WTC11 (cell line): ENCODE measurements at regions not wholly inside any gene's neighbourhood (a gene's known extent, or its start where the extent isn't known, plus 50 kb on each side); places are given as distances from the start of the nearest gene placed in this dataset.

Source experiments
- ATAC-seq: fragments of 200-7000 bp; cut with Tn5 transposase; 2 replicates; pipeline ENCODE4 v1.10.0; 2021; ENCODE audit warnings: mild to moderate bottlenecking, moderate library complexity
- CTCF ChIA-PET: fragments of 300-600 bp; sonication (Branson Sonifier 250); formaldehyde crosslinking; loops from one replicate; lab custom pipeline; 2021; ENCODE audit warnings: antibody characterized with exemption; lab: Charles Lee
- POLR2A ChIA-PET: fragments of 350-600 bp; sonication (Branson Sonifier 250); formaldehyde crosslinking; loops from one replicate; lab custom pipeline; 2021; ENCODE audit warnings: antibody characterized with exemption; lab: Charles Lee
- DNase-seq: peaks from one replicate; pipeline ENCODE4 v3.0.0; 2021; ENCODE audit warnings: low spot score
- H3K27ac Mint-ChIP-seq: 2 replicates; pipeline ENCODE4 v1.8.0; 2021; ENCODE audit warnings: mixed read lengths
- H3K27me3 Mint-ChIP-seq: 2 replicates; pipeline ENCODE4 v1.8.0; 2021; ENCODE audit warnings: low read depth, mild to moderate bottlenecking, moderate library complexity, mixed read lengths
- H3K36me3 Mint-ChIP-seq: 2 replicates; pipeline ENCODE4 v1.8.0; 2021; ENCODE audit warnings: mixed read lengths
- H3K4me1 Mint-ChIP-seq: 2 replicates; pipeline ENCODE4 v1.8.0; 2022; ENCODE audit warnings: mixed read lengths
- H3K4me3 Mint-ChIP-seq: 2 replicates; pipeline ENCODE4 v1.8.0; 2021; ENCODE audit warnings: mild to moderate bottlenecking, moderate library complexity, mixed read lengths
- H3K9me3 Mint-ChIP-seq: 2 replicates; pipeline ENCODE4 v1.8.0; 2021; ENCODE audit warnings: mixed read lengths
- ETV6 ChIP-seq: sonication (generic); formaldehyde crosslinking; IDR thresholded peaks from 2 replicates; pipeline ENCODE4 v1.8.1; 2022; ENCODE audit warnings: mild to moderate bottlenecking, missing genetic modification reagents
- FOXJ3 ChIP-seq: sonication (generic); formaldehyde crosslinking; IDR thresholded peaks from 2 replicates; pipeline ENCODE4 v1.9.0; 2021; ENCODE audit warnings: missing genetic modification reagents, mild to moderate bottlenecking, borderline replicate concordance
- FOXP1 ChIP-seq: sonication (generic); formaldehyde crosslinking; IDR thresholded peaks from 2 replicates; pipeline ENCODE4 v1.8.0; 2022; ENCODE audit warnings: missing genetic modification reagents, mild to moderate bottlenecking, moderate library complexity, borderline replicate concordance
- IRF2 ChIP-seq: sonication (generic); formaldehyde crosslinking; IDR thresholded peaks from 2 replicates; pipeline ENCODE4 v1.8.0; 2022; ENCODE audit warnings: low read depth, missing genetic modification reagents, borderline replicate concordance
- NR1H2 ChIP-seq: sonication (generic); formaldehyde crosslinking; IDR thresholded peaks from 2 replicates; pipeline ENCODE4 v1.9.0; 2021; ENCODE audit warnings: mild to moderate bottlenecking, moderate library complexity, missing genetic modification reagents
- NR2C2 ChIP-seq: sonication (generic); formaldehyde crosslinking; IDR thresholded peaks from 2 replicates; pipeline ENCODE4 v1.8.0; 2022; ENCODE audit warnings: mild to moderate bottlenecking, missing genetic modification reagents
- RORB ChIP-seq: fragments of 250-450 bp; sonication (Bioruptor Pico); IDR thresholded peaks from 2 replicates; pipeline ENCODE4 v1.9.0; 2021; ENCODE audit warnings: mild to moderate bottlenecking
- ZNF317 ChIP-seq: sonication (generic); formaldehyde crosslinking; IDR thresholded peaks from 2 replicates; pipeline ENCODE4 v1.8.1; 2023; ENCODE audit warnings: low read depth, mild to moderate bottlenecking, moderate library complexity, missing genetic modification reagents, borderline replicate concordance
- ZNF671 ChIP-seq: fragments of 250-450 bp; sonication (Bioruptor Pico); IDR thresholded peaks from 2 replicates; pipeline ENCODE4 v1.8.0; 2021; ENCODE audit warnings: mild to moderate bottlenecking
- TF ChIP-seq, protein P1 (sequence below): sonication (generic); formaldehyde crosslinking; IDR thresholded peaks from 2 replicates; pipeline ENCODE4 v1.8.0; 2022; ENCODE audit warnings: missing genetic modification reagents
- TF ChIP-seq, protein P2 (sequence below): sonication (generic); formaldehyde crosslinking; IDR thresholded peaks from 2 replicates; pipeline ENCODE4 v1.8.0; 2022; ENCODE audit warnings: mild to moderate bottlenecking, missing genetic modification reagents
- TF ChIP-seq, protein P3 (sequence below): sonication (generic); formaldehyde crosslinking; IDR thresholded peaks from 2 replicates; pipeline ENCODE4 v1.8.0; 2022; ENCODE audit warnings: mild to moderate bottlenecking, missing genetic modification reagents
- TF ChIP-seq, protein P4 (sequence below): fragments of 250-450 bp; sonication (Bioruptor Pico); IDR thresholded peaks from 2 replicates; pipeline ENCODE4 v1.9.0; 2021; ENCODE audit warnings: mild to moderate bottlenecking, borderline replicate concordance
- TF ChIP-seq, protein P5 (sequence below): sonication (generic); formaldehyde crosslinking; IDR thresholded peaks from 2 replicates; pipeline ENCODE4 v1.8.1; 2022; ENCODE audit warnings: missing genetic modification reagents, borderline replicate concordance
- TF ChIP-seq, protein P6 (sequence below): fragments of 250-450 bp; sonication (Bioruptor Pico); IDR thresholded peaks from 2 replicates; pipeline ENCODE4 v1.9.0; 2021; ENCODE audit warnings: moderate library complexity, mild to moderate bottlenecking, inconsistent platforms, borderline replicate concordance
- TF ChIP-seq, protein P7 (sequence below): sonication (generic); formaldehyde crosslinking; IDR thresholded peaks from 2 replicates; pipeline ENCODE4 v1.8.1; 2023; ENCODE audit warnings: mild to moderate bottlenecking, missing genetic modification reagents
- TF ChIP-seq, protein P8 (sequence below): sonication (generic); formaldehyde crosslinking; IDR thresholded peaks from 2 replicates; pipeline ENCODE4 v1.8.1; 2023; ENCODE audit warnings: mild to moderate bottlenecking, missing genetic modification reagents, moderate library complexity

DNA sequence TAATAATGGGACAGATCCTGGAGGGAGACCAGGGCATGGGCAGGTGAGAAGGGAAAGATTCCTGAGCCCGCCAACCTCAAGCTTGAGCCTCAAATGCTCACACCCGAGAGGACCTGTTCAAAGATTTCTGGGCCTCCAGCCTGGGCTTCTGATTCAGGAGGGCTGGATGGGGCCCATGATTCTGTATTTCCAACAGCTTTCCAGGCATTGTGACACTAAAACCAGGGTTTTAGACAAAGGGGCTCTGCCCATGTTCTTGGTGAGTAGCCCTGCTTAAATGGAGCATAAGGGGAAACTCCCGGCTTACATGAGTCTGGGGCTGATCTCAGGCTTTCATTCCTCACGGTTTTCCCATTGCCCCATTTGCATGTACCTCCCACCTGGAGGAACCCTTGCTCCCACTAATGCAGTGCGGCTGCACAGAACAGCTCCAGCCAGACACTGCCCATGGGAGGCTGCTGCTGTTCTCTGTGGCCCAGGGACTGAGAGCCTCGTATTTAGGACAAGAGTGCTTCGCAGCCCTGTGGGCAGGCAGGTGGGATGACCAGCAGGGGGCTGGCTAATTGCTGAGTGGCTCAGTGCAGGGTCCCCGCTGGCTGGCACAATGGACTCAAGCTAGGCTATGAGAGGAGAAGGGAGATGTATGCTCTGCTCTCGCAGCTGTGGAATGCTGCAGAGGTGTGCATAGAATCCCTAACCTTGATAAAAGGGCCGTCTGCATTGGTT lies 135.3 kb upstream of the COBL start (continued):
- TF ChIP-seq, protein P1, sequence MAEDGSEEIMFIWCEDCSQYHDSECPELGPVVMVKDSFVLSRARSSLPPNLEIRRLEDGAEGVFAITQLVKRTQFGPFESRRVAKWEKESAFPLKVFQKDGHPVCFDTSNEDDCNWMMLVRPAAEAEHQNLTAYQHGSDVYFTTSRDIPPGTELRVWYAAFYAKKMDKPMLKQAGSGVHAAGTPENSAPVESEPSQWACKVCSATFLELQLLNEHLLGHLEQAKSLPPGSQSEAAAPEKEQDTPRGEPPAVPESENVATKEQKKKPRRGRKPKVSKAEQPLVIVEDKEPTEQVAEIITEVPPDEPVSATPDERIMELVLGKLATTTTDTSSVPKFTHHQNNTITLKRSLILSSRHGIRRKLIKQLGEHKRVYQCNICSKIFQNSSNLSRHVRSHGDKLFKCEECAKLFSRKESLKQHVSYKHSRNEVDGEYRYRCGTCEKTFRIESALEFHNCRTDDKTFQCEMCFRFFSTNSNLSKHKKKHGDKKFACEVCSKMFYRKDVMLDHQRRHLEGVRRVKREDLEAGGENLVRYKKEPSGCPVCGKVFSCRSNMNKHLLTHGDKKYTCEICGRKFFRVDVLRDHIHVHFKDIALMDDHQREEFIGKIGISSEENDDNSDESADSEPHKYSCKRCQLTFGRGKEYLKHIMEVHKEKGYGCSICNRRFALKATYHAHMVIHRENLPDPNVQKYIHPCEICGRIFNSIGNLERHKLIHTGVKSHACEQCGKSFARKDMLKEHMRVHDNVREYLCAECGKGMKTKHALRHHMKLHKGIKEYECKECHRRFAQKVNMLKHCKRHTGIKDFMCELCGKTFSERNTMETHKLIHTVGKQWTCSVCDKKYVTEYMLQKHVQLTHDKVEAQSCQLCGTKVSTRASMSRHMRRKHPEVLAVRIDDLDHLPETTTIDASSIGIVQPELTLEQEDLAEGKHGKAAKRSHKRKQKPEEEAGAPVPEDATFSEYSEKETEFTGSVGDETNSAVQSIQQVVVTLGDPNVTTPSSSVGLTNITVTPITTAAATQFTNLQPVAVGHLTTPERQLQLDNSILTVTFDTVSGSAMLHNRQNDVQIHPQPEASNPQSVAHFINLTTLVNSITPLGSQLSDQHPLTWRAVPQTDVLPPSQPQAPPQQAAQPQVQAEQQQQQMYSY: no peak
- TF ChIP-seq ETV6 (peak; percentile 61; the same call in 1 of the 2 replicates), RORB (CRISPR knock-in tag) (no peak)

DNA sequence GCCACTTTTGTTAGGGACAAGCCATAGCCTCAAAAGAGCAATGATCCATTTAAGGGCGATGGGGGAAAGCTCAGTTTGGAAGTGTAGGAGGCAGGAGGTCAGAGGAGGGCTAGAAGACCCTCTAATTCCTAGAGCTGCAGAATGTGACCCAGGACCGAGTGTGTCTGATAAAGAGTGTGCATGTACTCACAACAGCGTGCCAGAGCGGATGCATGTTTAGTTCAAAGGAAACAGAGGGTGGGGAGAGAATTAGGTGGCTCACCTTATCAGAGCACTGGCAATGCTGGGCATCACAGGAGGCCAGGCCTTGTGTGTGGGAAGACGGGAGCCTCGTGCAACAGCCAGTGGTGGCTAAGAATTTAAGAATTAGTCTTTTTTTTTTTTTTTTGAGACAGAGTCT lies 133.9 kb upstream of the COBL start:
- Mint-ChIP-seq H3K36me3 (peaks cover 2% of the 10 kb centered on the region; the same call in 1 of the 2 replicates), H3K4me3 (no peak overlapping the region), H3K27me3 (peaks cover 20% of the 10 kb centered on the region), H3K27ac (no peak overlapping the region), H3K9me3 (peaks cover 7% of the 10 kb centered on the region), H3K4me1 (peaks cover 54% of the 10 kb centered on the region)
- ATAC-seq (no peak), DNase-seq (no peak)
- POLR2A ChIA-PET: no interaction called here
- CTCF ChIA-PET: interaction anchor here (1.9 kb wide), 1 partner anchor 14 kb away, joined by 5 read pairs; no protein-coding TSS in a partner anchor
- TF ChIP-seq, protein P2, sequence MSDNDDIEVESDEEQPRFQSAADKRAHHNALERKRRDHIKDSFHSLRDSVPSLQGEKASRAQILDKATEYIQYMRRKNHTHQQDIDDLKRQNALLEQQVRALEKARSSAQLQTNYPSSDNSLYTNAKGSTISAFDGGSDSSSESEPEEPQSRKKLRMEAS (CRISPR knock-in tag): no peak
- TF ChIP-seq FOXJ3 (CRISPR knock-in tag) (no peak), ZNF317 (CRISPR knock-in tag) (no peak)
- TF ChIP-seq, protein P3, sequence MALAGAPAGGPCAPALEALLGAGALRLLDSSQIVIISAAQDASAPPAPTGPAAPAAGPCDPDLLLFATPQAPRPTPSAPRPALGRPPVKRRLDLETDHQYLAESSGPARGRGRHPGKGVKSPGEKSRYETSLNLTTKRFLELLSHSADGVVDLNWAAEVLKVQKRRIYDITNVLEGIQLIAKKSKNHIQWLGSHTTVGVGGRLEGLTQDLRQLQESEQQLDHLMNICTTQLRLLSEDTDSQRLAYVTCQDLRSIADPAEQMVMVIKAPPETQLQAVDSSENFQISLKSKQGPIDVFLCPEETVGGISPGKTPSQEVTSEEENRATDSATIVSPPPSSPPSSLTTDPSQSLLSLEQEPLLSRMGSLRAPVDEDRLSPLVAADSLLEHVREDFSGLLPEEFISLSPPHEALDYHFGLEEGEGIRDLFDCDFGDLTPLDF (CRISPR knock-in tag): no peak
- TF ChIP-seq, protein P4, sequence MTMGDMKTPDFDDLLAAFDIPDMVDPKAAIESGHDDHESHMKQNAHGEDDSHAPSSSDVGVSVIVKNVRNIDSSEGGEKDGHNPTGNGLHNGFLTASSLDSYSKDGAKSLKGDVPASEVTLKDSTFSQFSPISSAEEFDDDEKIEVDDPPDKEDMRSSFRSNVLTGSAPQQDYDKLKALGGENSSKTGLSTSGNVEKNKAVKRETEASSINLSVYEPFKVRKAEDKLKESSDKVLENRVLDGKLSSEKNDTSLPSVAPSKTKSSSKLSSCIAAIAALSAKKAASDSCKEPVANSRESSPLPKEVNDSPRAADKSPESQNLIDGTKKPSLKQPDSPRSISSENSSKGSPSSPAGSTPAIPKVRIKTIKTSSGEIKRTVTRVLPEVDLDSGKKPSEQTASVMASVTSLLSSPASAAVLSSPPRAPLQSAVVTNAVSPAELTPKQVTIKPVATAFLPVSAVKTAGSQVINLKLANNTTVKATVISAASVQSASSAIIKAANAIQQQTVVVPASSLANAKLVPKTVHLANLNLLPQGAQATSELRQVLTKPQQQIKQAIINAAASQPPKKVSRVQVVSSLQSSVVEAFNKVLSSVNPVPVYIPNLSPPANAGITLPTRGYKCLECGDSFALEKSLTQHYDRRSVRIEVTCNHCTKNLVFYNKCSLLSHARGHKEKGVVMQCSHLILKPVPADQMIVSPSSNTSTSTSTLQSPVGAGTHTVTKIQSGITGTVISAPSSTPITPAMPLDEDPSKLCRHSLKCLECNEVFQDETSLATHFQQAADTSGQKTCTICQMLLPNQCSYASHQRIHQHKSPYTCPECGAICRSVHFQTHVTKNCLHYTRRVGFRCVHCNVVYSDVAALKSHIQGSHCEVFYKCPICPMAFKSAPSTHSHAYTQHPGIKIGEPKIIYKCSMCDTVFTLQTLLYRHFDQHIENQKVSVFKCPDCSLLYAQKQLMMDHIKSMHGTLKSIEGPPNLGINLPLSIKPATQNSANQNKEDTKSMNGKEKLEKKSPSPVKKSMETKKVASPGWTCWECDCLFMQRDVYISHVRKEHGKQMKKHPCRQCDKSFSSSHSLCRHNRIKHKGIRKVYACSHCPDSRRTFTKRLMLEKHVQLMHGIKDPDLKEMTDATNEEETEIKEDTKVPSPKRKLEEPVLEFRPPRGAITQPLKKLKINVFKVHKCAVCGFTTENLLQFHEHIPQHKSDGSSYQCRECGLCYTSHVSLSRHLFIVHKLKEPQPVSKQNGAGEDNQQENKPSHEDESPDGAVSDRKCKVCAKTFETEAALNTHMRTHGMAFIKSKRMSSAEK: no peak

DNA sequence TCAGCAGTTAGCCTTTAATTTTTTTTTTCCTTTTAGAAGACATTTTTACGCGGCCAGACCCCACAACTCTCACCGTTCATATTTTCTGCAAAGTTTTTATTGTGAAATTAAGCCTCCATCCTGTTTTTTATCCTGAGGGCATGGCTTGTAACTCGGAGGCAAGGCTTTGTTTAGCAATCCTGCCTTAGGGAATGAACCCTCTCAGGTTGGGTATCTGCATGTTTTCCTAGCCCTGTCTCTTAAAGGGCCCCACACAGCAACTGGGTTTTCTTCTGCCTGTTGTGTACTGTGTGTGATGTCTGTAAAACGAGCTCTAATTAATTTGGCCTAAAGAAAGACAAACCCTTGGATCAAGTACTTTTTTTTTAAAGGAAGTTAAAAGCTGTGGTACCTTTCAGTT lies 130.2 kb upstream of the COBL start:
- POLR2A ChIA-PET: no interaction called here
- DNase-seq: no peak
- Mint-ChIP-seq H3K27ac (peak overlapping the region; percentile 42), H3K36me3 (peaks cover 32% of the 10 kb centered on the region), H3K4me1 (peaks cover 45% of the 10 kb centered on the region), H3K4me3 (peak overlapping the region; percentile 26), H3K27me3 (peaks cover 17% of the 10 kb centered on the region), H3K9me3 (peaks cover 37% of the 10 kb centered on the region)
- ATAC-seq: peak; percentile 58
- CTCF ChIA-PET: interaction anchor here (0.8 to 2.2 kb wide), 4 partner anchors 9 to 19 kb away, joined by 3 to 18 read pairs (median 4); no protein-coding TSS in a partner anchor
- TF ChIP-seq, protein P5, sequence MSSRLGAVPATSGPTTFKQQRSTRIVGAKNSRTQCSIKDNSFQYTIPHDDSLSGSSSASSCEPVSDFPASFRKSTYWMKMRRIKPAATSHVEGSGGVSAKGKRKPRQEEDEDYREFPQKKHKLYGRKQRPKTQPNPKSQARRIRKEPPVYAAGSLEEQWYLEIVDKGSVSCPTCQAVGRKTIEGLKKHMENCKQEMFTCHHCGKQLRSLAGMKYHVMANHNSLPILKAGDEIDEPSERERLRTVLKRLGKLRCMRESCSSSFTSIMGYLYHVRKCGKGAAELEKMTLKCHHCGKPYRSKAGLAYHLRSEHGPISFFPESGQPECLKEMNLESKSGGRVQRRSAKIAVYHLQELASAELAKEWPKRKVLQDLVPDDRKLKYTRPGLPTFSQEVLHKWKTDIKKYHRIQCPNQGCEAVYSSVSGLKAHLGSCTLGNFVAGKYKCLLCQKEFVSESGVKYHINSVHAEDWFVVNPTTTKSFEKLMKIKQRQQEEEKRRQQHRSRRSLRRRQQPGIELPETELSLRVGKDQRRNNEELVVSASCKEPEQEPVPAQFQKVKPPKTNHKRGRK (CRISPR knock-in tag): no peak
- TF ChIP-seq FOXJ3 (CRISPR knock-in tag) (no peak), NR2C2 (CRISPR knock-in tag) (no peak), IRF2 (CRISPR knock-in tag) (no peak), ZNF671 (no peak), NR1H2 (no peak), RORB (CRISPR knock-in tag) (no peak), FOXP1 (CRISPR knock-in tag) (no peak)
- TF ChIP-seq, protein P6, sequence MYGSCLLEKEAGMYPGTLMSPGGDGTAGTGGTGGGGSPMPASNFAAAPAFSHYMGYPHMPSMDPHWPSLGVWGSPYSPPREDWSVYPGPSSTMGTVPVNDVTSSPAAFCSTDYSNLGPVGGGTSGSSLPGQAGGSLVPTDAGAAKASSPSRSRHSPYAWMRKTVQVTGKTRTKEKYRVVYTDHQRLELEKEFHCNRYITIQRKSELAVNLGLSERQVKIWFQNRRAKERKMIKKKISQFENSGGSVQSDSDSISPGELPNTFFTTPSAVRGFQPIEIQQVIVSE (CRISPR knock-in tag): no peak
- TF ChIP-seq, protein P7, sequence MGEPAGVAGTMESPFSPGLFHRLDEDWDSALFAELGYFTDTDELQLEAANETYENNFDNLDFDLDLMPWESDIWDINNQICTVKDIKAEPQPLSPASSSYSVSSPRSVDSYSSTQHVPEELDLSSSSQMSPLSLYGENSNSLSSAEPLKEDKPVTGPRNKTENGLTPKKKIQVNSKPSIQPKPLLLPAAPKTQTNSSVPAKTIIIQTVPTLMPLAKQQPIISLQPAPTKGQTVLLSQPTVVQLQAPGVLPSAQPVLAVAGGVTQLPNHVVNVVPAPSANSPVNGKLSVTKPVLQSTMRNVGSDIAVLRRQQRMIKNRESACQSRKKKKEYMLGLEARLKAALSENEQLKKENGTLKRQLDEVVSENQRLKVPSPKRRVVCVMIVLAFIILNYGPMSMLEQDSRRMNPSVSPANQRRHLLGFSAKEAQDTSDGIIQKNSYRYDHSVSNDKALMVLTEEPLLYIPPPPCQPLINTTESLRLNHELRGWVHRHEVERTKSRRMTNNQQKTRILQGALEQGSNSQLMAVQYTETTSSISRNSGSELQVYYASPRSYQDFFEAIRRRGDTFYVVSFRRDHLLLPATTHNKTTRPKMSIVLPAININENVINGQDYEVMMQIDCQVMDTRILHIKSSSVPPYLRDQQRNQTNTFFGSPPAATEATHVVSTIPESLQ: no peak
- TF ChIP-seq, protein P8, sequence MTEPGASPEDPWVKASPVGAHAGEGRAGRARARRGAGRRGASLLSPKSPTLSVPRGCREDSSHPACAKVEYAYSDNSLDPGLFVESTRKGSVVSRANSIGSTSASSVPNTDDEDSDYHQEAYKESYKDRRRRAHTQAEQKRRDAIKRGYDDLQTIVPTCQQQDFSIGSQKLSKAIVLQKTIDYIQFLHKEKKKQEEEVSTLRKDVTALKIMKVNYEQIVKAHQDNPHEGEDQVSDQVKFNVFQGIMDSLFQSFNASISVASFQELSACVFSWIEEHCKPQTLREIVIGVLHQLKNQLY (CRISPR knock-in tag): no peak
